Body of pancreas (tissue), 4 donors: ENCODE measurements at regions not wholly inside any gene's neighbourhood (a gene's known extent, or its start where the extent isn't known, plus 50 kb on each side); places are given as distances from the start of the nearest gene placed in this dataset.

Experiments used
- ATAC-seq: fragments of 150-250 bp; one replicate; pipeline ENCODE4 v1.9.1; 2016
- DNase-seq, 4 donors: peaks; one replicate each; pipeline ENCODE4 v3.0.0-alpha.2; 2019
- H3K27ac ChIP-seq, 4 donors: fragments of 200-600 bp; sonication (generic); 1 replicate in 3 of 4; 2 replicates in 1 of 4; pipeline versions ENCODE4 v1.5.1 to v1.6.1; 2016 to 2019; ENCODE audit warnings: mild to moderate bottlenecking in 1 of 4, mixed read lengths in 1 of 4, moderate library complexity in 1 of 4
- H3K27me3 ChIP-seq, 2 donors: fragments of 200-600 bp; sonication (generic); one replicate each; pipeline ENCODE4 v1.6.0; 2016; ENCODE audit warnings: mild to moderate bottlenecking in 1 of 2
- H3K36me3 ChIP-seq, 2 donors: fragments of 200-600 bp; sonication (generic); replicated peaks in 1 of 2; 2 replicates each; pipeline ENCODE4 v1.5.1; 2016; ENCODE audit warnings: low read depth in 2 of 2; ENCODE audit not compliant: insufficient read depth in 1 of 2
- H3K4me1 ChIP-seq: fragments of 200-600 bp; sonication (generic); one replicate; pipeline ENCODE4 v1.6.0; 2016
- H3K4me3 ChIP-seq, 2 donors: fragments of 200-600 bp; sonication (generic); 1 replicate in 1 of 2; 2 replicates in 1 of 2; pipeline ENCODE4 v1.5.1; 2016 to 2019
- H3K9me3 ChIP-seq, 3 donors: fragments of 200-600 bp; sonication (generic); 1 replicate in 2 of 3; 2 replicates in 1 of 3; pipeline ENCODE4 v1.5.1; 2016
- CTCF ChIP-seq, 7 experiments: fragments of 450-650 bp in 4 of 7; fragments of 200-600 bp in 3 of 7; sonication (generic) in 3 of 7; IDR thresholded peaks; one replicate each; pipeline ENCODE4 v1.5.1; 2016 to 2019; ENCODE audit warnings: antibody characterized with exemption in 7 of 7
- POLR2A ChIP-seq, 3 donors: fragments of 450-650 bp; IDR thresholded peaks; one replicate each; pipeline ENCODE4 v1.6.1; 2016; ENCODE audit warnings: antibody characterized with exemption in 3 of 3, mild to moderate bottlenecking in 2 of 3
- WGBS, 2 donors: methylation state at CpG; one replicate each; pipeline ENCODE4 v1.1.5; 2017; 5-methylcytosine and 5-hydroxymethylcytosine counted together
- intact Hi-C: fragments of 100-400 bp; cut with DNase I; formaldehyde crosslinking; loops from one replicate; pipeline ENCODE4 v1.15.1; 2023

- H3K27ac ChIP-seq: peak overlapping the region; percentile 70 to 87 (median 80)
- no peaks in the 10 kb centered on the region for H3K27me3 ChIP-seq
- peak; percentile 86 for ATAC-seq
- 1% methylated on average over 25 to 49 of the region's 55 CpGs for WGBS, 2 donors
- peak; percentile 48 to 73 (median 65) for DNase-seq
- H3K4me3 ChIP-seq: peak overlapping the region in 1 of 2 donors; percentile 18
- H3K9me3 ChIP-seq: no peaks in the 10 kb centered on the region
- intact Hi-C loops: no loop called here
- H3K36me3 ChIP-seq: no peaks in the 10 kb centered on the region
- TF ChIP-seq POLR2A (IDR thresholded peaks at IDR 0.05) (peak; percentile 13 to 63 (median 61)), CTCF (IDR thresholded peaks at IDR 0.05) (no peak)
- H3K4me1 ChIP-seq: peaks cover 23% of the 10 kb centered on the region
Observed at GRCh38 chr15:38072348-38073177, 138.1 kb downstream of the TMCO5A start.

GRCh38 chr15:38073178-38073946 lies 138.9 kb downstream of the TMCO5A start:
- DNase-seq: no peak
- intact Hi-C loops: no loop called here
- TF ChIP-seq POLR2A (IDR thresholded peaks at IDR 0.05) (no peak), CTCF (IDR thresholded peaks at IDR 0.05) (no peak)
- Histone ChIP-seq H3K4me1 (peaks cover 23% of the 10 kb centered on the region), H3K27ac (peak overlapping the region; percentile 70 to 87 (median 80)), H3K36me3 (no peaks in the 10 kb centered on the region), H3K4me3 (peak overlapping the region in 1 of 2 donors; percentile 18), H3K27me3 (no peaks in the 10 kb centered on the region), H3K9me3 (no peaks in the 10 kb centered on the region)
- WGBS, 2 donors: 15 to 20% methylated on average over 17 to 19 of the region's 19 CpGs
- ATAC-seq: peak; percentile 33

- H3K9me3 ChIP-seq: no peaks in the 10 kb centered on the region
- TF ChIP-seq CTCF (IDR thresholded peaks at IDR 0.05) (no peak), POLR2A (IDR thresholded peaks at IDR 0.05) (no peak)
- DNase-seq (no peak), ATAC-seq (no peak)
- no peak overlapping the region for H3K4me3 ChIP-seq
- H3K27me3 ChIP-seq: no peaks in the 10 kb centered on the region
- peaks cover 23% of the 10 kb centered on the region for H3K4me1 ChIP-seq
- H3K27ac ChIP-seq: peak overlapping the region in 3 of 4 donors; percentile 74 to 87 (median 86)
- intact Hi-C loops: no loop called here
- H3K36me3 ChIP-seq: no peaks in the 10 kb centered on the region
- WGBS, 2 donors: 71 to 78% methylated on average over 5 of the region's 5 CpGs
Observed at GRCh38 chr15:38074029-38074428, 139.6 kb downstream of the TMCO5A start.

GRCh38 chr15:38075466-38075865 lies 141.0 kb downstream of the TMCO5A start:
- DNase-seq: no peak
- no peak for ATAC-seq
- Histone ChIP-seq H3K36me3 (no peaks in the 10 kb centered on the region), H3K4me3 (no peak overlapping the region), H3K4me1 (peaks cover 23% of the 10 kb centered on the region), H3K9me3 (no peaks in the 10 kb centered on the region), H3K27me3 (no peaks in the 10 kb centered on the region), H3K27ac (no peak overlapping the region)
- intact Hi-C loops: no loop called here
- WGBS, 2 donors: 86 to 88% methylated on average over 5 of the region's 5 CpGs
- TF ChIP-seq POLR2A (IDR thresholded peaks at IDR 0.05): no peak
- TF ChIP-seq CTCF (IDR thresholded peaks at IDR 0.05): no peak
